ENCODE measurements at regions not wholly inside any gene's neighbourhood (a gene's known extent, or its start where the extent isn't known, plus 50 kb on each side); places are given as distances from the start of the nearest gene placed in this dataset.

DNA sequence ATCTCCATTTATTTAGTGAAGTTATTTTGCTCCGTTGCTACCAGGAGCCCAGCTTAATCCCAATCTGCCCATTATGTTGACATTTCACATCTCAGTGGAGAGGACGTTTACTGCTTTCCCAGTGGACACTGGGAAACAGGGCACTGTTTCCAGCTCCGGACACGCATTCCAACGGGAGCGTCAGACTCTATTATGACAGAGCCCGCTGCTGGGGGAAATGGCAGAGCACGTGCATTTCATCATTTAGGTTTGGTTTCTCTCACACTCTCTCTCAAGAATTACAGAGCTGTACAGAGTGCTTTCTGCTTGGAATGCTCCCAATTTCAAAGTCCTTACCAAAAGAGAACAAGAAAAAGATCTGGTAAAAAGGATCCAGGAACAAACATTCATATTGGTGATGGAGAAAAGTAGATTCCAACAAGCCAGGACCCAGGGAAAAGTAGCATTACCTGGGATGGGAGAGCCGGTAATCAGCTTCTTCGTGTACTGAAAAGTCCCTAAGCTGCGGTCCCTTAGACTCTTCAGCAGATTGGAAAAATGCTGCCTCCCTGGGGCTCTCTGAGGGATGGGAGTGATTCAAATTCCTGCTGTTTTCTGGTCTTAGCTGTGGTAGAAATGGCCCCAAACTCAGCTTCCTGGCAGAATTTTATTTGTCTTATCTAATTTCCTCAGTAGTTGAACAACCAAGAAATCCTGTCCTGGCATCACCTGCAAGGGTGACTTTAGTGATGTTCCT, 136.0 kb upstream of the THBS1 start:
- ATAC-seq (no peak), DNase-seq (ENCODE audit: low spot score) (no peak)
- Mint-ChIP-seq H3K27me3 (ENCODE audit: low read depth) (no peaks in the 10 kb centered on the region), H3K4me1 (peaks cover 21% of the 10 kb centered on the region), H3K36me3 (peaks cover 5% of the 10 kb centered on the region), H3K4me3 (no peak overlapping the region), H3K27ac (no peak overlapping the region), H3K9me3 (peaks cover 9% of the 10 kb centered on the region)
- TF ChIP-seq, protein P1, sequence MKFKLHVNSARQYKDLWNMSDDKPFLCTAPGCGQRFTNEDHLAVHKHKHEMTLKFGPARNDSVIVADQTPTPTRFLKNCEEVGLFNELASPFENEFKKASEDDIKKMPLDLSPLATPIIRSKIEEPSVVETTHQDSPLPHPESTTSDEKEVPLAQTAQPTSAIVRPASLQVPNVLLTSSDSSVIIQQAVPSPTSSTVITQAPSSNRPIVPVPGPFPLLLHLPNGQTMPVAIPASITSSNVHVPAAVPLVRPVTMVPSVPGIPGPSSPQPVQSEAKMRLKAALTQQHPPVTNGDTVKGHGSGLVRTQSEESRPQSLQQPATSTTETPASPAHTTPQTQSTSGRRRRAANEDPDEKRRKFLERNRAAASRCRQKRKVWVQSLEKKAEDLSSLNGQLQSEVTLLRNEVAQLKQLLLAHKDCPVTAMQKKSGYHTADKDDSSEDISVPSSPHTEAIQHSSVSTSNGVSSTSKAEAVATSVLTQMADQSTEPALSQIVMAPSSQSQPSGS (CRISPR knock-in tag; IDR thresholded peaks at IDR 0.05; ENCODE audit: borderline replicate concordance, low read depth): no peak
- TF ChIP-seq FOXK1 (CRISPR knock-in tag; IDR thresholded peaks at IDR 0.05) (no peak), ZNF219 (CRISPR knock-in tag; IDR thresholded peaks at IDR 0.05; ENCODE audit: borderline replicate concordance) (no peak), ZNF232 (CRISPR knock-in tag; IDR thresholded peaks at IDR 0.05) (no peak), NFATC4 (CRISPR knock-in tag; IDR thresholded peaks at IDR 0.05) (no peak), TEAD1 (CRISPR knock-in tag; IDR thresholded peaks at IDR 0.05) (no peak), ZNF317 (CRISPR knock-in tag; IDR thresholded peaks at IDR 0.05; ENCODE audit: borderline replicate concordance, low read depth) (no peak), CREM (CRISPR knock-in tag; IDR thresholded peaks at IDR 0.05) (no peak), CREB1 (CRISPR knock-in tag; IDR thresholded peaks at IDR 0.05) (no peak), TEAD4 (CRISPR knock-in tag; IDR thresholded peaks at IDR 0.05) (no peak), KAT7 (CRISPR knock-in tag; IDR thresholded peaks at IDR 0.05; ENCODE audit: borderline replicate concordance) (no peak), SMAD3 (CRISPR knock-in tag; IDR thresholded peaks at IDR 0.05; ENCODE audit: borderline replicate concordance) (no peak)
- TF ChIP-seq, protein P2, sequence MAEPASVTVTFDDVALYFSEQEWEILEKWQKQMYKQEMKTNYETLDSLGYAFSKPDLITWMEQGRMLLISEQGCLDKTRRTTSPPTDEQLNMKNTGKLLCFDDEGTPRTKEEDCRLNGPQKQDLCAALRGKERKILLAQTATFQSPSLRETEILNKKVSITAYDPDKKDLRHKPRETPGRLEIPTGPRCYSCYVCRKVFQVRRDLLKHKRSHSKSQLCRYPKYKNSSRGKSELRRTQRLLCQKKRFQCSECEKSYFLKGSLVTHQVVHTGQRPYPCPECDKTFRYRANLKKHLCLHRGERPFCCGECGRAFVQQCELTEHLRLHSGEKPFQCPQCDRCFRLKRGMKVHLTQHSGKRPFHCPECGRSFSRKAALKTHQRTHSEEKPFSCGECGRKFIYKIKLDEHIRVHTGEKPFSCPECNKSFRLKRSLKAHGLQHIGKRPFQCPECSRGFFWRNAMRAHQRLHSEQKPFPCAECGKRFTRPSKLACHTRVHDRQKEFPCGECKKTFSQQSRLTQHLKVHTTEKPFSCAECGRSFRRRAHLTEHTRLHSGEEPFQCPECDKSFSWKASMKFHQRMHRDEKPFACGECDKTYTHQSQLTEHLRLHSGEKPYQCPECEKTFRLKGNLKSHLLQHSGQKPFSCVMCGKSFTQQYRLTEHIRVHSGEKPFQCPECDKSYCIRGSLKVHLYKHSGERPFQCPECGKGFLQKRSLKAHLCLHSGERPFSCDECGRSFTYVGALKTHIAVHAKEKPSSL (CRISPR knock-in tag; conservative IDR thresholded peaks at IDR 0.05): no peak
- TF ChIP-seq, protein P3, sequence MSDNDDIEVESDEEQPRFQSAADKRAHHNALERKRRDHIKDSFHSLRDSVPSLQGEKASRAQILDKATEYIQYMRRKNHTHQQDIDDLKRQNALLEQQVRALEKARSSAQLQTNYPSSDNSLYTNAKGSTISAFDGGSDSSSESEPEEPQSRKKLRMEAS (CRISPR knock-in tag; IDR thresholded peaks at IDR 0.05): no peak
- TF ChIP-seq, protein P4, sequence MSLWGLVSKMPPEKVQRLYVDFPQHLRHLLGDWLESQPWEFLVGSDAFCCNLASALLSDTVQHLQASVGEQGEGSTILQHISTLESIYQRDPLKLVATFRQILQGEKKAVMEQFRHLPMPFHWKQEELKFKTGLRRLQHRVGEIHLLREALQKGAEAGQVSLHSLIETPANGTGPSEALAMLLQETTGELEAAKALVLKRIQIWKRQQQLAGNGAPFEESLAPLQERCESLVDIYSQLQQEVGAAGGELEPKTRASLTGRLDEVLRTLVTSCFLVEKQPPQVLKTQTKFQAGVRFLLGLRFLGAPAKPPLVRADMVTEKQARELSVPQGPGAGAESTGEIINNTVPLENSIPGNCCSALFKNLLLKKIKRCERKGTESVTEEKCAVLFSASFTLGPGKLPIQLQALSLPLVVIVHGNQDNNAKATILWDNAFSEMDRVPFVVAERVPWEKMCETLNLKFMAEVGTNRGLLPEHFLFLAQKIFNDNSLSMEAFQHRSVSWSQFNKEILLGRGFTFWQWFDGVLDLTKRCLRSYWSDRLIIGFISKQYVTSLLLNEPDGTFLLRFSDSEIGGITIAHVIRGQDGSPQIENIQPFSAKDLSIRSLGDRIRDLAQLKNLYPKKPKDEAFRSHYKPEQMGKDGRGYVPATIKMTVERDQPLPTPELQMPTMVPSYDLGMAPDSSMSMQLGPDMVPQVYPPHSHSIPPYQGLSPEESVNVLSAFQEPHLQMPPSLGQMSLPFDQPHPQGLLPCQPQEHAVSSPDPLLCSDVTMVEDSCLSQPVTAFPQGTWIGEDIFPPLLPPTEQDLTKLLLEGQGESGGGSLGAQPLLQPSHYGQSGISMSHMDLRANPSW (CRISPR knock-in tag; conservative IDR thresholded peaks at IDR 0.05; ENCODE audit: low read depth): no peak
- TF ChIP-seq, protein P5, sequence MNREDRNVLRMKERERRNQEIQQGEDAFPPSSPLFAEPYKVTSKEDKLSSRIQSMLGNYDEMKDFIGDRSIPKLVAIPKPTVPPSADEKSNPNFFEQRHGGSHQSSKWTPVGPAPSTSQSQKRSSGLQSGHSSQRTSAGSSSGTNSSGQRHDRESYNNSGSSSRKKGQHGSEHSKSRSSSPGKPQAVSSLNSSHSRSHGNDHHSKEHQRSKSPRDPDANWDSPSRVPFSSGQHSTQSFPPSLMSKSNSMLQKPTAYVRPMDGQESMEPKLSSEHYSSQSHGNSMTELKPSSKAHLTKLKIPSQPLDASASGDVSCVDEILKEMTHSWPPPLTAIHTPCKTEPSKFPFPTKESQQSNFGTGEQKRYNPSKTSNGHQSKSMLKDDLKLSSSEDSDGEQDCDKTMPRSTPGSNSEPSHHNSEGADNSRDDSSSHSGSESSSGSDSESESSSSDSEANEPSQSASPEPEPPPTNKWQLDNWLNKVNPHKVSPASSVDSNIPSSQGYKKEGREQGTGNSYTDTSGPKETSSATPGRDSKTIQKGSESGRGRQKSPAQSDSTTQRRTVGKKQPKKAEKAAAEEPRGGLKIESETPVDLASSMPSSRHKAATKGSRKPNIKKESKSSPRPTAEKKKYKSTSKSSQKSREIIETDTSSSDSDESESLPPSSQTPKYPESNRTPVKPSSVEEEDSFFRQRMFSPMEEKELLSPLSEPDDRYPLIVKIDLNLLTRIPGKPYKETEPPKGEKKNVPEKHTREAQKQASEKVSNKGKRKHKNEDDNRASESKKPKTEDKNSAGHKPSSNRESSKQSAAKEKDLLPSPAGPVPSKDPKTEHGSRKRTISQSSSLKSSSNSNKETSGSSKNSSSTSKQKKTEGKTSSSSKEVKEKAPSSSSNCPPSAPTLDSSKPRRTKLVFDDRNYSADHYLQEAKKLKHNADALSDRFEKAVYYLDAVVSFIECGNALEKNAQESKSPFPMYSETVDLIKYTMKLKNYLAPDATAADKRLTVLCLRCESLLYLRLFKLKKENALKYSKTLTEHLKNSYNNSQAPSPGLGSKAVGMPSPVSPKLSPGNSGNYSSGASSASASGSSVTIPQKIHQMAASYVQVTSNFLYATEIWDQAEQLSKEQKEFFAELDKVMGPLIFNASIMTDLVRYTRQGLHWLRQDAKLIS (CRISPR knock-in tag; IDR thresholded peaks at IDR 0.05; ENCODE audit: borderline replicate concordance): no peak
- ChIA-PET CTCF (interaction anchor here (0.8 to 0.9 kb wide), 2 partner anchors 135 to 273 kb away, joined by 3 to 4 read pairs; no protein-coding TSS in a partner anchor), POLR2A (no interaction called here)
